ENCODE measurements at regions not wholly inside any gene's neighbourhood (a gene's known extent, or its start where the extent isn't known, plus 50 kb on each side); places are given as distances from the start of the nearest gene placed in this dataset.

GRCh38 chr9:93894691-93895079, 60.5 kb downstream of the BARX1 start:
- DNase-seq (ENCODE audit: low spot score in 2 of 2), result no peak

GRCh38 chr9:93893899-93894690, 61.1 kb downstream of the BARX1 start:
- TF ChIP-seq POLR2A (IDR thresholded peaks at IDR 0.05) (no peak), EP300 (IDR thresholded peaks at IDR 0.05) (no peak), CTCF (IDR thresholded peaks at IDR 0.05) (no peak)
- no peaks in the 10 kb centered on the region for H3K27me3 ChIP-seq
- H3K27ac ChIP-seq, result no peak overlapping the region
- H3K4me3 ChIP-seq, result no peak overlapping the region
- peaks cover 0 to 37% (median 0%) of the 10 kb centered on the region in 4 donors for H3K9me3 ChIP-seq
- H3K36me3 ChIP-seq, result no peaks in the 10 kb centered on the region
- WGBS, 2 donors, result 69 to 70% methylated on average over 13 to 14 of the region's 15 CpGs
- no peaks in the 10 kb centered on the region for H3K4me1 ChIP-seq
- DNase-seq (ENCODE audit: low spot score in 2 of 2), result no peak

More at GRCh38 chr9:93894691-93895079, 60.5 kb downstream of the BARX1 start:
- WGBS, 2 donors, result 80 to 87% methylated on average over 6 of the region's 6 CpGs
- TF ChIP-seq EP300 (IDR thresholded peaks at IDR 0.05), result no peak
- TF ChIP-seq POLR2A (IDR thresholded peaks at IDR 0.05), result no peak
- no peak for TF ChIP-seq CTCF (IDR thresholded peaks at IDR 0.05)
- no peak overlapping the region for H3K27ac ChIP-seq
- H3K36me3 ChIP-seq, result no peaks in the 10 kb centered on the region
- peaks cover 0 to 36% (median 0%) of the 10 kb centered on the region in 4 donors for H3K9me3 ChIP-seq
- H3K4me3 ChIP-seq, result no peak overlapping the region
- no peaks in the 10 kb centered on the region for H3K4me1 ChIP-seq
- no peaks in the 10 kb centered on the region for H3K27me3 ChIP-seq

- no peak for TF ChIP-seq CTCF (IDR thresholded peaks at IDR 0.05)
- no peak for TF ChIP-seq POLR2A (IDR thresholded peaks at IDR 0.05)
- no peak for TF ChIP-seq EP300 (IDR thresholded peaks at IDR 0.05)
- no peak for DNase-seq (ENCODE audit: low spot score in 2 of 2)
- H3K36me3 ChIP-seq, result no peaks in the 10 kb centered on the region
- no peaks in the 10 kb centered on the region for H3K4me1 ChIP-seq
- no peak overlapping the region for H3K27ac ChIP-seq
- H3K4me3 ChIP-seq, result no peak overlapping the region
- H3K9me3 ChIP-seq, result peaks cover 0 to 39% (median 0%) of the 10 kb centered on the region in 4 donors
- no peaks in the 10 kb centered on the region for H3K27me3 ChIP-seq
Measured at GRCh38 chr9:93893194-93893593, 62.0 kb downstream of the BARX1 start.

GRCh38 chr9:93892748-93893147, 62.4 kb downstream of the BARX1 start:
- no peak for DNase-seq (ENCODE audit: low spot score in 2 of 2)
- 77 to 81% methylated on average over 4 of the region's 4 CpGs for WGBS, 2 donors

More at GRCh38 chr9:93892748-93893147, 62.4 kb downstream of the BARX1 start:
- TF ChIP-seq CTCF (IDR thresholded peaks at IDR 0.05), result no peak
- no peak for TF ChIP-seq EP300 (IDR thresholded peaks at IDR 0.05)
- no peak for TF ChIP-seq POLR2A (IDR thresholded peaks at IDR 0.05)
- Histone ChIP-seq H3K27ac (no peak overlapping the region), H3K9me3 (peaks cover 0 to 44% (median 0%) of the 10 kb centered on the region in 4 donors), H3K36me3 (no peaks in the 10 kb centered on the region), H3K27me3 (no peaks in the 10 kb centered on the region), H3K4me3 (no peak overlapping the region), H3K4me1 (no peaks in the 10 kb centered on the region)
